Thoracic aorta (tissue), 2 donors: ENCODE measurements at regions not wholly inside any gene's neighbourhood (a gene's known extent, or its start where the extent isn't known, plus 50 kb on each side); places are given as distances from the start of the nearest gene placed in this dataset.

Source experiments
- ATAC-seq: fragments of 150-250 bp; one replicate; pipeline ENCODE4 v1.8.0; 2017; ENCODE audit warnings: low read depth; ENCODE audit not compliant: insufficient number of reproducible peaks, low FRiP score
- DNase-seq: peaks from one replicate; pipeline ENCODE4 v3.0.0-alpha.2; 2020; ENCODE audit warnings: low spot score
- H3K27ac ChIP-seq, 2 donors: fragments of 200-600 bp; sonication (generic); 1 replicate in 1 of 2; 2 replicates in 1 of 2; pipeline ENCODE4 v1.5.1; 2016; ENCODE audit warnings: mild to moderate bottlenecking in 2 of 2, moderate library complexity in 2 of 2
- H3K27me3 ChIP-seq: fragments of 200-600 bp; sonication (generic); replicated peaks from 2 replicates; pipeline ENCODE4 v1.6.0; 2016; ENCODE audit warnings: mild to moderate bottlenecking; ENCODE audit not compliant: insufficient read depth
- H3K36me3 ChIP-seq: fragments of 200-600 bp; sonication (generic); one replicate; pipeline ENCODE4 v1.5.1; 2016
- H3K4me1 ChIP-seq, 2 donors: fragments of 200-600 bp; sonication (generic); 1 replicate in 1 of 2; 2 replicates in 1 of 2; pipeline versions ENCODE4 v1.5.1 to v1.6.0; 2016; ENCODE audit warnings: low read depth in 2 of 2, mild to moderate bottlenecking in 1 of 2; ENCODE audit not compliant: control insufficient read depth in 1 of 2
- H3K4me3 ChIP-seq: fragments of 200-600 bp; sonication (generic); 2 replicates; pipeline ENCODE4 v1.5.1; 2016; ENCODE audit warnings: mild to moderate bottlenecking
- H3K9me3 ChIP-seq: fragments of 200-600 bp; sonication (generic); 2 replicates; pipeline ENCODE4 v1.5.1; 2016
- TF ChIP-seq, protein P1 (sequence below): fragments of 200-600 bp; sonication (generic); IDR thresholded peaks from one replicate; pipeline ENCODE4 v1.5.1; 2019; ENCODE audit warnings: antibody characterized with exemption

- Histone ChIP-seq H3K27me3 (no peaks in the 10 kb centered on the region), H3K9me3 (no peaks in the 10 kb centered on the region), H3K36me3 (no peaks in the 10 kb centered on the region), H3K27ac (no peak overlapping the region), H3K4me1 (no peaks in the 10 kb centered on the region), H3K4me3 (no peak overlapping the region)
- DNase-seq (no peak), ATAC-seq (no peak)
- TF ChIP-seq, protein P1, sequence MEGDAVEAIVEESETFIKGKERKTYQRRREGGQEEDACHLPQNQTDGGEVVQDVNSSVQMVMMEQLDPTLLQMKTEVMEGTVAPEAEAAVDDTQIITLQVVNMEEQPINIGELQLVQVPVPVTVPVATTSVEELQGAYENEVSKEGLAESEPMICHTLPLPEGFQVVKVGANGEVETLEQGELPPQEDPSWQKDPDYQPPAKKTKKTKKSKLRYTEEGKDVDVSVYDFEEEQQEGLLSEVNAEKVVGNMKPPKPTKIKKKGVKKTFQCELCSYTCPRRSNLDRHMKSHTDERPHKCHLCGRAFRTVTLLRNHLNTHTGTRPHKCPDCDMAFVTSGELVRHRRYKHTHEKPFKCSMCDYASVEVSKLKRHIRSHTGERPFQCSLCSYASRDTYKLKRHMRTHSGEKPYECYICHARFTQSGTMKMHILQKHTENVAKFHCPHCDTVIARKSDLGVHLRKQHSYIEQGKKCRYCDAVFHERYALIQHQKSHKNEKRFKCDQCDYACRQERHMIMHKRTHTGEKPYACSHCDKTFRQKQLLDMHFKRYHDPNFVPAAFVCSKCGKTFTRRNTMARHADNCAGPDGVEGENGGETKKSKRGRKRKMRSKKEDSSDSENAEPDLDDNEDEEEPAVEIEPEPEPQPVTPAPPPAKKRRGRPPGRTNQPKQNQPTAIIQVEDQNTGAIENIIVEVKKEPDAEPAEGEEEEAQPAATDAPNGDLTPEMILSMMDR: no peak
Measured at GRCh38 chr4:180489787-180490186, 1753.4 kb upstream of the TENM3 start.

DNA sequence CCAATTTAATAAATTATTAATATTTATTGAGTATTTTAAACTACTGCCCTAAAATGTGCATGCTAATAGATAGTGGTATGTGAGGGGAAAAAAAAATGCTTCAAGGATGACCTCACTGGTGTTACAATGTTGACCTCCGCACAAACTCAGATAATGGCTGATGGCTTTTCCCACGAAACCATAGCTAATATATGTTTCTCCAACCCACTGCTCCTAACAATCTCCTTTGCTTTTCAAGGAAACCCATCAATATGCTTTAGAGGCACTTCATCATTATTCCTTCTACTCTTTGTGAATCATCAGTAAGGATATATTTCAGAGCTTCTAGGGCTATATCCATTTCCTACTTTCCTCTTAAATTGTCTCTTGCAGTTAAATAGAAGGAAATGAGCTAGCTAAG lies 1752.0 kb upstream of the TENM3 start:
- no peaks in the 10 kb centered on the region for H3K36me3 ChIP-seq
- DNase-seq: no peak
- no peaks in the 10 kb centered on the region for H3K9me3 ChIP-seq
- TF ChIP-seq, protein P1: no peak
- ATAC-seq: no peak
- no peaks in the 10 kb centered on the region for H3K27me3 ChIP-seq
- H3K4me1 ChIP-seq: no peaks in the 10 kb centered on the region
- no peak overlapping the region for H3K27ac ChIP-seq
- H3K4me3 ChIP-seq: no peak overlapping the region

- Histone ChIP-seq H3K36me3 (no peaks in the 10 kb centered on the region), H3K4me1 (no peaks in the 10 kb centered on the region), H3K9me3 (no peaks in the 10 kb centered on the region), H3K27me3 (no peaks in the 10 kb centered on the region), H3K27ac (no peak overlapping the region), H3K4me3 (no peak overlapping the region)
- ATAC-seq (no peak), DNase-seq (no peak)
- TF ChIP-seq, protein P1: no peak
Measured at GRCh38 chr4:180493299-180493698, 1749.9 kb upstream of the TENM3 start.

- no peak overlapping the region for H3K27ac ChIP-seq
- no peaks in the 10 kb centered on the region for H3K27me3 ChIP-seq
- no peaks in the 10 kb centered on the region for H3K4me1 ChIP-seq
- TF ChIP-seq, protein P1: no peak
- ATAC-seq (no peak), DNase-seq (no peak)
- no peaks in the 10 kb centered on the region for H3K36me3 ChIP-seq
- no peaks in the 10 kb centered on the region for H3K9me3 ChIP-seq
- H3K4me3 ChIP-seq: no peak overlapping the region
Measured at GRCh38 chr4:180500154-180500553, 1743.0 kb upstream of the TENM3 start.

- H3K27me3 ChIP-seq: no peaks in the 10 kb centered on the region
- DNase-seq (no peak), ATAC-seq (no peak)
- TF ChIP-seq, protein P1: no peak
- H3K9me3 ChIP-seq: no peaks in the 10 kb centered on the region
- H3K4me1 ChIP-seq: no peaks in the 10 kb centered on the region
- no peaks in the 10 kb centered on the region for H3K36me3 ChIP-seq
- H3K27ac ChIP-seq: no peak overlapping the region
- no peak overlapping the region for H3K4me3 ChIP-seq
Measured at GRCh38 chr4:180512801-180513475, 1730.3 kb upstream of the TENM3 start.
